ENCODE measurements at regions not wholly inside any gene's neighbourhood (a gene's known extent, or its start where the extent isn't known, plus 50 kb on each side); places are given as distances from the start of the nearest gene placed in this dataset.

DNA sequence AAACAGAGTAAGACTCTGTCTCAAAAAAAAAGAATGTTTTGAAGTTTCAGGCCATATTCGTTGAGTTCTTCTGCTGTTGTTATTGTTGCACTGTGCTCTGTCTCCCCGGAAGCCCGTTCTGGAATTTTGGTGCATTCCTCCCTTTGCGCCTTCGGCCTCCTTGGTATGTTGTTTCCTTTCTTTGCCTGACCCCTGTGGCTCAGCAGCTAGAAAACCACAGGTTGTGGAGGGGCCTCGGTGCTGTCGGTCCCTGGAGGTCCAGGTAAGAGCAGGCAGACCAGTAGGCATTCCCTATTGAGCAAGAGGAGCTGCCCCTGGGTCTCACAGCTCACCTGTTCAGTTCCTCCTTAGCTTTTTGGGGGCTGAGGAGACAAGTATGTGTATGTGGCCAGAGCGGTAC is 51.0 kb upstream of the DLG1 start:
- DNase-seq (ENCODE audit: low read depth in 2 of 2): no peak

All from stimulated activated CD4-positive, alpha-beta T cell treated with anti-CD3 and anti-CD28 coated beads, Interleukin-12 subunit alpha, Interleukin-12 subunit beta, amount 100 ng/mL, for 24 hours (primary cell).